ENCODE measurements at regions not wholly inside any gene's neighbourhood (a gene's known extent, or its start where the extent isn't known, plus 50 kb on each side); places are given as distances from the start of the nearest gene placed in this dataset.

- DNase-seq: peak; percentile 72 to 76
Measured at GRCh38 chr20:50379049-50379990, 130.9 kb upstream of the PTPN1 start.

GRCh38 chr20:50379991-50380696, 130.0 kb upstream of the PTPN1 start:
- no peak for DNase-seq

GRCh38 chr20:50380697-50381040, 129.5 kb upstream of the PTPN1 start:
- DNase-seq: peak in 1 of 2 experiments; percentile 22

- DNase-seq: no peak
Measured at GRCh38 chr20:50381075-50381732, 129.0 kb upstream of the PTPN1 start.

- DNase-seq: peak; percentile 44 to 65
Measured at GRCh38 chr20:50381771-50382593, 128.2 kb upstream of the PTPN1 start.

- peak; percentile 31 to 46 for DNase-seq
Measured at GRCh38 chr20:50385733-50386640, 124.2 kb upstream of the PTPN1 start.

- no peak for DNase-seq
Measured at GRCh38 chr20:50386641-50386960, 123.6 kb upstream of the PTPN1 start.

- no peak for DNase-seq
Measured at GRCh38 chr20:50387218-50387995, 122.8 kb upstream of the PTPN1 start.

- DNase-seq: no peak
Measured at GRCh38 chr20:50387996-50388332, 122.2 kb upstream of the PTPN1 start.

- no peak for DNase-seq
Measured at GRCh38 chr20:50388733-50389437, 121.3 kb upstream of the PTPN1 start.

GRCh38 chr20:50389438-50389807, 120.8 kb upstream of the PTPN1 start:
- no peak for DNase-seq

GRCh38 chr20:50389808-50390684, 120.1 kb upstream of the PTPN1 start:
- DNase-seq: no peak

GRCh38 chr20:50390685-50391443, 119.3 kb upstream of the PTPN1 start:
- no peak for DNase-seq

- DNase-seq: no peak
Measured at GRCh38 chr20:50391444-50392137, 118.6 kb upstream of the PTPN1 start.

- DNase-seq: no peak
Measured at GRCh38 chr20:50392138-50392866, 117.9 kb upstream of the PTPN1 start.

GRCh38 chr20:50393242-50393641, 116.9 kb upstream of the PTPN1 start:
- no peak for DNase-seq

GRCh38 chr20:50393990-50394561, 116.1 kb upstream of the PTPN1 start:
- no peak for DNase-seq
